ENCODE measurements at regions not wholly inside any gene's neighbourhood (a gene's known extent, or its start where the extent isn't known, plus 50 kb on each side); places are given as distances from the start of the nearest gene placed in this dataset.

DNA sequence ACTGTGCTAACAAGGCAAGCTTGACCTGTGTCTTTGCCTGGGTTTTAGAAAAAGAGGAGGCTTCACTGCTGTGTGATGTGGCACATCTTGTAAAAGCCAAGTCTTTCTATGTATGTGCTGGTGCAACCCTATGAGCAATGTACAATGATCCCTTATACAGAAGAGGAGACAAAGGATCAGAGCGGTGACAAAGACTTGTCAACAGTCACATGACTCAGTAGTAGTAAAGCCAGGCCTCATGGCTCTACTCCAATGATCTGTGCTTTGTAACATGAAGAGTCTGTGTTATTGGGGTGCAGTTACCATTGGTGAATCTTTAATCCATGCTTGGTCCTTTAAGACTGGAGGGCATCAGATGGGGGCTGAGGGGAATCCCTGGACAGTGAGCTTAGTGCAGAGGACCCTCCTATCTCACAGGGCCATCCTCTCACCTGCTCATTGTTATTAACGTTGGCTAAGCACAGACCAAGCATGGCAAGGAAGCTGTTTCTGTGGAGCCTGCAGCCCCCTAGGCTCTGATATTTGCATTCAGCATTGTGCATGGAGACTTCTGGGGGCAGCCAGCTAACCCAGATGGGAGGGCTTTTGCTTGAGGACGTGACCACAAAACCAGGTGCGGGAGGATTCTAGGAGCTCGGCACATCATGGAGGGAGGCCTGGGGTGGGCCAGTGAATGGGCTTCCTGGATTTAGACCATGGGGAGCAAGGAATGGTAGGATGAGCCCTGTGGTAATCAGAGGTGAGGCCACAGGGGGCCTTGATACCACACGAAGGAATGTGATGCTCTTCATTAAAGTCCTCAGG lies 308.8 kb upstream of the ZNF32 start:
- Mint-ChIP-seq H3K4me3 (no peak overlapping the region), H3K27me3 (ENCODE audit: low read depth) (peaks cover 16% of the 10 kb centered on the region), H3K36me3 (ENCODE audit: low read depth) (no peaks in the 10 kb centered on the region), H3K4me1 (ENCODE audit: low read depth) (no peaks in the 10 kb centered on the region), H3K27ac (no peak overlapping the region), H3K9me3 (peaks cover 8% of the 10 kb centered on the region)

DNA sequence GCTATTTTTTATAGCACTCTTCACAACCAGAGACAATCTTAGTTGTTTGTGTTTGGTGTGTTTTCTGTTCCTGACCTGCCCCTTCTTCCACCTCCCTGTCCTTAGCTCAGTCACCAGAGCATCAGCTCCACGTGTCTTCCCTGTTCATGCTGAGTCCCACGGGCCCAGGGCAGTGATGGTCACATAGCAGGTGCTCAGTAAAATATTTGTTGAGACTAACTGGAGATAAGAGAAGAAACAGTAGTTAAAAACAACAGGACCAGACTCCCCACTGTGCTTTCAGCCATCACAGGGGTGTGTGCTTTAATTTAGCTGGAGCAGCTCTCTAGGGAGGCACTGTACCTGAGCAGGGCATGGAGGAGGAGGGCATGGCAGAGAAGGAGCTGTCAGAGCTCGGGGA lies 307.3 kb upstream of the ZNF32 start:
- Mint-ChIP-seq H3K27me3 (ENCODE audit: low read depth) (peaks cover 21% of the 10 kb centered on the region), H3K27ac (no peak overlapping the region), H3K36me3 (ENCODE audit: low read depth) (no peaks in the 10 kb centered on the region), H3K4me1 (ENCODE audit: low read depth) (no peaks in the 10 kb centered on the region), H3K4me3 (no peak overlapping the region), H3K9me3 (peaks cover 8% of the 10 kb centered on the region)

DNA sequence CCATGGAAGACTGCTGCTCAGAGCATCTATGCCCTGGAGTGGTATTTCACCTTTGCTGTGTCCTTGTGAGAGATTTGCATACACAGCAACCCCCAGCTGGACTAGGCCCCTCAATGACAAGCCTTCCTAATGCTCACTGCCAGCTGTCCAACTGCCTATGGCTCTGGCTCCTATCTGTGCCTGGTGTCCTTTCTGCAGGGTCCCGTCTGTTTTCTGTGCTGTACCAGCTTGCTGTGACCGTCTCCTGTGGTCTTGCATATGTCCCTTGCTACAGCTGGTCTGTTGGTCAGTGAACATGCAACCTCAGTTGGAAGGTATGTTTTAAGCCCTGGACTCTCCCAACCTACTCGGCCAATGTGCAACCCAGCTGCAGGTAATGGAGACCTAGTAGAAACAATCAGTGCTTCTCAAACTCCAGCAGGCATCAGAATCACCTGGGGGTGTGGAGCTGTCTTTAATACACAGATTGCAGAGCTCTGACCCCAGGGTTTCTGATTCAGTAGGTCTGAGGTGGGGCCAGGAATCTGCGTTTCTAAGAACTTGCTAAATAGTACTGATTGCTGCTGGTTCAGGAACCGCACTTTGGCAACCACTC lies 306.4 kb upstream of the ZNF32 start:
- Mint-ChIP-seq H3K27ac (no peak overlapping the region), H3K4me3 (no peak overlapping the region), H3K4me1 (ENCODE audit: low read depth) (no peaks in the 10 kb centered on the region)

DNA sequence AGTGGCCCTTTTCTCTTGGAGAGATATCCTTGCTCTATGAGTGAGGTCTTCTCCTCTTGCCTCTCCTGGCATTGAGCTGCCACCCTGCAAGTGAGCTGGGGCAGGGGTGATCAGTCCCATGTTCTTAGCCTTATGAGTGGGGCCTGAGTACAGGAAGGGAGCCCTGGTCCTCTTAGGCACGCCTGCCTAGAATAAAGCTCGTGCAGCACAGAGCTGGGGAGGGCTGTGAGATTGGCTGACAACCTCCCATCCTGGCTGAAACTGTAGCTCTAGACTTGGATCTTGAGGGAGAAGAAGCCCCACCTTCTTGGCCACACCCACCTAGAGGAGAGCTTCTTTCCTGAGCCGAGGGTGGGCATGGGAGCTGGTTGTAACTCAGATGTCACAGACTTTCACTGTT lies 305.0 kb upstream of the ZNF32 start:
- Mint-ChIP-seq H3K27me3 (ENCODE audit: low read depth) (peaks cover 22% of the 10 kb centered on the region), H3K4me1 (ENCODE audit: low read depth) (no peaks in the 10 kb centered on the region), H3K36me3 (ENCODE audit: low read depth) (no peaks in the 10 kb centered on the region), H3K4me3 (no peak overlapping the region), H3K9me3 (peaks cover 8% of the 10 kb centered on the region), H3K27ac (no peak overlapping the region)

More for the DNA sequence above, 306.4 kb upstream of the ZNF32 start:
- peaks cover 8% of the 10 kb centered on the region for H3K9me3 Mint-ChIP-seq
- H3K27me3 Mint-ChIP-seq (ENCODE audit: low read depth): peaks cover 25% of the 10 kb centered on the region
- no peaks in the 10 kb centered on the region for H3K36me3 Mint-ChIP-seq (ENCODE audit: low read depth)

DNA sequence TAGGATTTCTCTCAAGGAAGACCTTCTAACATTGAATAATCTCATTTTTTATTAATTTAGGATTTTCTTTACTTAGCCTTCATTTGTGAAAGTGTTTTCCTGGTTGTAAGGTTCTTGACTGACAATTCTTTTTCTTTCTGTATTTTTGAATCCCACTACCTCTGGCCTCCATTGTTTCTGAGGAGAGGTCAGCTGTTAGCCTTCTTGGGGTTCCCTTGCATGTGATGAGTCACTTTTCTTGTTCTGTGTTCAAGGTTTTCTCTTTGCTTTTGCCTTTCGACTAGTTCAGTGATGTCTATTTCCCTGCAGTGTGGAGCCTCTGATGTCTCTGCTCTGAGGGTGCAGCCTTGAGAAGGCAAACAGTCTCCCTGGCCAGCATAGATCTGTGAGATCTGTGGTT lies 304.1 kb upstream of the ZNF32 start:
- Mint-ChIP-seq H3K36me3 (ENCODE audit: low read depth) (no peaks in the 10 kb centered on the region), H3K27me3 (ENCODE audit: low read depth) (peaks cover 22% of the 10 kb centered on the region), H3K4me1 (ENCODE audit: low read depth) (no peaks in the 10 kb centered on the region), H3K9me3 (peaks cover 8% of the 10 kb centered on the region), H3K4me3 (no peak overlapping the region), H3K27ac (no peak overlapping the region)

DNA sequence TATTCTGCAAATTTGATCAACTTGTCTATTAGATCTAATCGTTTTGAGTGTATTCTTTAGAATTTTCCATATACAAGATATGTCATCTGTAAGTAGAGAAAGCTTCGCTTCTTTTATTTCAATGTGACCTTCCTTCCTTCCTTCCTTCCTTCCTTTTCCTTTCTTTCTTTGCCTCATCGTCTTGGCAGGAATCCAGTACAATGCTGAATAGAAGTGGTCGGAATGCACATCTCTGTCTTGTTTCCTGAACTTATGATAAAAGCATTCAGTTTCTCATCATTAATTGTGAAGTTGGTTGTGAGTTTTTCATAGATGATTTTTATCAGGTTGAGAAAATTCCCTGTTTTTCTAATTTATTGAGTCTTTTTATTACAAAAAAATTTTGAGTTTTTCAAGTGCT lies 300.7 kb upstream of the ZNF32 start:
- Mint-ChIP-seq H3K27me3 (ENCODE audit: low read depth) (peaks cover 22% of the 10 kb centered on the region), H3K4me1 (ENCODE audit: low read depth) (no peaks in the 10 kb centered on the region), H3K4me3 (no peak overlapping the region), H3K27ac (no peak overlapping the region), H3K9me3 (peaks cover 8% of the 10 kb centered on the region), H3K36me3 (ENCODE audit: low read depth) (no peaks in the 10 kb centered on the region)

DNA sequence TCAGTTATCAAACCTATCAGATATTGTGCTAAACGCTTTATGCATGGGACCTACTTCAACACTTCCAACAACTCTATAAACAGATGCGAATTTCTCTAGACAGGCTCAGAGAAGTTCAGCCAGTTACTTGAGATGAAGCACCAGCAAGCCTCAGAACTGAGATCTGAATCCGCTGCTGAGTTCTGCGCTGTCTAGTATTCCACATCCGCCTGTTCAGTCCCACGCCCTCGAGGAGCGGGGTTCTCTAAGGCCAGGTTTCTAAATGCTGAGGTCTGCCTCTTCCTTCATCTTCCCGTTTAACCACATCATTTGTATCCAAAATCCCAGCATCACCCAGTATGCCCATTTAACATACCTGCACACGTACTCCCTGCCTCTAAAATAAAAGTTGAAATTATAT lies 297.8 kb upstream of the ZNF32 start:
- Mint-ChIP-seq H3K9me3 (no peaks in the 10 kb centered on the region), H3K27ac (no peak overlapping the region), H3K4me1 (ENCODE audit: low read depth) (peaks cover 1% of the 10 kb centered on the region), H3K36me3 (ENCODE audit: low read depth) (no peaks in the 10 kb centered on the region), H3K27me3 (ENCODE audit: low read depth) (peaks cover 6% of the 10 kb centered on the region), H3K4me3 (no peak overlapping the region)

DNA sequence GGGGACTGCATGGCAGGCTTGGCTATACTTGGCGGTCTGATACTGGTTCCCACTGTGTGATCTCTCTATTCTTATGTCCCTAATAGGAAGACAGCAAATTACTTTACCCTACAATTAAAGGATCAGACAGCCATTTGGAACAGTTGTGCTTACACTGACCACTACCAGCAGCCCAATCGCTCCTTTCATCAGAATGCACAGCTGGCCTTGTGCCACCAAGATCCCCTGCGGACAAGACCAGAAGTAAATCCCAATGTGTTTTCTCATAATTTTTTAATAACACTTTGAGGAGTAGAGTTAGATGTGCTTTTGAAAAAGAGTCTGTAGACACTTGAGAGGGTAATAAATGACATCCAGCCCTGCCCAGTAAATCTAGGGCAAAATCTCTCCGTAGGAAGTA lies 297.2 kb upstream of the ZNF32 start:
- H3K27ac Mint-ChIP-seq: no peak overlapping the region
- H3K27me3 Mint-ChIP-seq (ENCODE audit: low read depth): peaks cover 5% of the 10 kb centered on the region
- no peaks in the 10 kb centered on the region for H3K36me3 Mint-ChIP-seq (ENCODE audit: low read depth)
- H3K4me3 Mint-ChIP-seq: no peak overlapping the region
- peaks cover 1% of the 10 kb centered on the region for H3K4me1 Mint-ChIP-seq (ENCODE audit: low read depth)
- no peaks in the 10 kb centered on the region for H3K9me3 Mint-ChIP-seq

DNA sequence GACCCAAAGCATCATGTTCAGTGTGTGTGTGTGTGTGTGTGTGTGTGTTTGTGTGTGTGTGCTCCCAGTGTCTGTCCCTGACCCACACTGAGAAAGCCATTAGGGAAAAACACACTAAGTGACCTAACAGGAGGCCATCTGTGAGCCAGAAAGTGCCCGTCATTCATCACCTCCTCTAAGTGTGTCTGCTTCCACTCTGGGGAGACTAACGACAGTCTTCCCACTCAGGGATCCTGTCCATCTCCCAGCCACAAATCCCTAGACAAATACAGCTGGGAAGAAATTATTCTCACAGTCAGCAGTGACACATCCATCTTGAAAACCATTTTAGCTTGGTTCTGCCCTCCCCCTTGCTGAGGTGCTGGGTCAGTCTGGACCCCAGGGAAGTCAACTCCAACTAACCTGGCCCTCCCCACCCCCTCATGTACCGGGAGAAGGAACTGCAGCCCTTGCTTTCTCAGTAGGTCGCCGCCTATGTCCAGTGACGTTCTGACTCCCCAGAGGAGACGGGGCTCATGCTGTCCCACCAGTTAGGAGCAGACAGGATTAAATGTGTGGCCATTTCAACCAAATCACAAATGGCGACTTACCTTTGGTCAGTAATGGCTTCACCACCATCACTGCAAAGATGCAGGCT lies 296.5 kb upstream of the ZNF32 start:
- peaks cover 1% of the 10 kb centered on the region for H3K27me3 Mint-ChIP-seq (ENCODE audit: low read depth)
- H3K4me1 Mint-ChIP-seq (ENCODE audit: low read depth): peaks cover 1% of the 10 kb centered on the region
- no peak overlapping the region for H3K4me3 Mint-ChIP-seq
- no peaks in the 10 kb centered on the region for H3K36me3 Mint-ChIP-seq (ENCODE audit: low read depth)
- H3K9me3 Mint-ChIP-seq: no peaks in the 10 kb centered on the region
- no peak overlapping the region for H3K27ac Mint-ChIP-seq

DNA sequence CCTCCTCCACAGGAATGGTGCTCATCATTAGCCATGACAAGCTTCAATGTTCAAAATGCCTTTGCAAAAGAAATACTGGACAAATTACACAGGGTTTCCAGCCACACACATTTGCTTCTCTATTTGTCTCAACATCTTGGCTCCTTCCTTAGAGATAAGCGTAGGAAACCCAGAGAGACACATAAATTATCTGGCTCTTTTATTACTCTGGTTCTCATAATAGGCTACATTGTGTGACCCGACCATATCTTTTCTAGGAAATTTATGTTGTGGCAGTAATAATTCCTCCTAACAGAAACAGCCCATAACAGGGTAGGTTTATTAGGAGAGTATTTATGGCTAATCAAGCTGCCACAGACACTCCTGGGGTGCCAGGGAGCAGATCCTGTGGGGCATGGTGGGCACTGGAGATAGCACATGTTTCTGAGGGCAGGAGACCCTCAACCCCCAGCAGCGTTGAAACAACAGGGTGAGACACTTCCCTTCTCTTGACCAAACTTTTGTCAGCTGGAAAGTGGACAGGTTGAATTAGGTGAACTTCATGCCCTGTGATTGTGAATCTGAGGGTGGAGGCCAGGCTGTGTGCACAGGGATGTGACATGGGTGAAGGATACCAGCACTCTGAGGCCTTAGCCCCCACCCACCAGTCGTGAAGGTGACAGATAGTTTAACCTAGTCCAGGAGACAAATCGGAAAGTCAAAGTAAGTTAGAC lies 295.9 kb upstream of the ZNF32 start:
- Mint-ChIP-seq H3K27me3 (ENCODE audit: low read depth) (no peaks in the 10 kb centered on the region), H3K4me3 (no peak overlapping the region), H3K9me3 (no peaks in the 10 kb centered on the region), H3K36me3 (ENCODE audit: low read depth) (no peaks in the 10 kb centered on the region), H3K4me1 (ENCODE audit: low read depth) (peaks cover 1% of the 10 kb centered on the region), H3K27ac (no peak overlapping the region)

DNA sequence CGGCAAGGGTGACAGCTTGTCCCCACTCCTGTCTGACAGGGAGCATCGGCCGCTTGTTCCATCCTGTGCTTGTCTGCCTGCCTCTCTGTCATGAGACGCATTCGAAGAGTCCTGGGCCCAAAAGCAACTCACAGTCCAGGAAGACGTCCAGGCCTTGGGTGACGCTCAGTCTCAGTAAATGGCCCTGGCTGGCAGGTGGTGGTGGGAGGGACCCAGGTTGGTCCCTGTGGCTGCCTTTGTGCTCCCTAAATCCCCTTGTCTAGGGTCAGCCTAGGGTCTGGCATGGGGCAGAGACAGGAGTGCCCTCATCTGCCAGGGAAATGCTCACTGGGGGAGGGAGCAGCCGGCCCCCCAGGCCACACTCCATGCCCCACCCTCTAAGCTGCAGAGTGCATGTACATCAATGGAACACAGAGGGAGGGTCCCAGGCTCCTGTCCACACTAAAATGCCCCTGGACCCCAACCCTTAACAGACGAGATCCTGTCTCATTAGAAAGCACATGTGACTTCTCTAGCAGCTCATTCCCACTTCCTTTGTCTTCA lies 295.2 kb upstream of the ZNF32 start:
- Mint-ChIP-seq H3K4me1 (ENCODE audit: low read depth) (peaks cover 1% of the 10 kb centered on the region), H3K27me3 (ENCODE audit: low read depth) (no peaks in the 10 kb centered on the region), H3K36me3 (ENCODE audit: low read depth) (no peaks in the 10 kb centered on the region), H3K9me3 (no peaks in the 10 kb centered on the region), H3K27ac (no peak overlapping the region), H3K4me3 (no peak overlapping the region)

DNA sequence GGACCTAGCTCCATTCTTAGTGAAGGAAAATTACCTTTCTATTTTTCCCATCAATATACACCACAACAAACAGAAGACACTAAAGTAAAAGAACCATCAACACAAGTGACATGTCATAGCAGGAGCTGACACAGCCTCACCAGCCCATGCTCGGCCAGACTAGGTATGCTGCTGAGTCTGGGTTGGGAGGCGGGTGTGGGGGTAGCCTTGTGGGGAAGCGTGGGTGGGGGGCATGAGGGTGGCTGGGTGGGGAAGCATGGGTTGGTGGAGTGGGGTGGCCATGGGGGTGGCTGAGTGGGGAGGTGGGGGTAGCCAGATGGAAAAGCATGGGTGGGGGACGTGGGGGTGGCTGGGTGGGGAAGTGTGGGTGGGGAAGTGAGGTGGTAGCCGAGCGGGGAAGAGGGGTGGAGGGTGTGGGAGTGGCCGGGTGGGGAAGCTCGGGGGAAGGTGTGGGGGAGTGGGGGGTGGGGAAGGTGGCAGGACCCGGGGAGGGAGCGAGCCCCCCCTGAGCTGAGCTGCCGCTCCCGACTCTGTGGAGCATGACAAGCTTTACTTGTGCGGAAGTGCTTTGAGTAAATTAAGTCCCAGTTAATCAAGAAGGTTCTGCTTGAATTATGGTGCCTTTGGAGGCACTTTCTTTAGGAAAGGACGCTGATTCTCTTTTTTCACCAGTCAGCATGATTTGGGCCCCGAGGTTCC lies 294.6 kb upstream of the ZNF32 start:
- Mint-ChIP-seq H3K4me1 (ENCODE audit: low read depth) (peaks cover 1% of the 10 kb centered on the region), H3K4me3 (no peak overlapping the region), H3K36me3 (ENCODE audit: low read depth) (no peaks in the 10 kb centered on the region), H3K9me3 (no peaks in the 10 kb centered on the region), H3K27me3 (ENCODE audit: low read depth) (no peaks in the 10 kb centered on the region), H3K27ac (no peak overlapping the region)

DNA sequence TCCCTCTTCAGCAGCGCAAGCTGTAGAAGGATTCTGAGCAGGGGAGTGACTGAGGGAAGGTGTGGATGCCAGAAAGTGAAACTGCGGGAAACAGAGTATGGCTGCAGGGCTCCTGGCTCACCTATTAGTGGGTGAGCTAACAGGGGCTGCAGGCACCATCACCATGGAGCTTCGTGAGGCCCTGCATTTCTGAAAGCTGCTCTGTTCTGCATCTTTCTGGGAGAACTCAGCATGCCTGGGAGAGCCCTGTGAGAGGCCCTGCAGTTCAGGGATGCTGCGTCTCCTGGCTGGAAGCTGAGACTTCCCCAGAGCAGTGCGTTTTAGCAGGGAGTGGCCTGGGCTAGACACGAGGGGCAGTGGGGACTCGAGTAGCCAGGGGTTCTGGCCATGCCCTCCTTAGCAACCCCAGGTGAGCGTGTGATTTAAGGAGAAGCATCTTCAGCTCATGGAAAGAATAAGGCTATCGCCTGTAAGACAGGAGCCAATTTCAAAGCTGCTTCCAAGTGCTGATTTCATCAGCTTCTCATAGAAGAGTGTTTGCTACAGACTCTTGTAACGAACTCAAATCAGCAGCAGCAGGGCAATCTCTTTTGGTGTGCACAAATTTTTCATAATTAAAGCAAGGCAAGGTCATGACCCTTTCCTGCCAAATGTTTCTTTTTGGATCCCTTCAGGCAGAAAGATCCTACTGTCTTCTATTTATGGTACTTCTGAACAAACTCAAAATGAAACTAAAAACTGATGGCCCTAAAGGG lies 293.6 kb upstream of the ZNF32 start:
- no peak overlapping the region for H3K27ac Mint-ChIP-seq

More for the DNA sequence above, 293.6 kb upstream of the ZNF32 start:
- Mint-ChIP-seq H3K36me3 (ENCODE audit: low read depth) (no peaks in the 10 kb centered on the region), H3K27me3 (ENCODE audit: low read depth) (no peaks in the 10 kb centered on the region), H3K4me1 (ENCODE audit: low read depth) (peaks cover 1% of the 10 kb centered on the region), H3K9me3 (no peaks in the 10 kb centered on the region), H3K4me3 (no peak overlapping the region)
